RWPE1 (cell line): ENCODE measurements at regions not wholly inside any gene's neighbourhood (a gene's known extent, or its start where the extent isn't known, plus 50 kb on each side); places are given as distances from the start of the nearest gene placed in this dataset.

Experiments used
- CTCF ChIA-PET: fragments of 350-600 bp; sonication (Branson Sonifier 250); formaldehyde crosslinking; extraction: SDS; loops from one replicate; lab custom pipeline; 2021; lab: Yijun Ruan, JAX
- POLR2A ChIA-PET: fragments of 400-600 bp; formaldehyde crosslinking; extraction: SDS; loops from one replicate; lab custom pipeline; 2020; ENCODE audit warnings: antibody characterized with exemption; ENCODE audit not compliant: low non-redundant PET; lab: Yijun Ruan, JAX
- DNase-seq: peaks from one replicate; pipeline ENCODE4 v3.0.0; 2012; ENCODE audit warnings: low spot score
- H3K27ac ChIP-seq: fragments of 450-650 bp; 2 replicates; pipeline ENCODE4 v1.5.1; 2017
- CTCF ChIP-seq: fragments of 450-650 bp; conservative IDR thresholded peaks from 2 replicates; pipeline ENCODE4 v1.5.1; 2017; ENCODE audit warnings: low read depth, mild to moderate bottlenecking

GRCh38 chr17:70241071-70241470 lies 71.7 kb downstream of the KCNJ2 start:
- DNase-seq: no peak
- TF ChIP-seq CTCF: no peak
- no peak overlapping the region for H3K27ac ChIP-seq
- ChIA-PET POLR2A (no interaction called here), CTCF (no interaction called here)

GRCh38 chr17:70242781-70243437 lies 73.6 kb downstream of the KCNJ2 start:
- H3K27ac ChIP-seq: no peak overlapping the region
- POLR2A ChIA-PET: no interaction called here
- TF ChIP-seq CTCF: no peak
- DNase-seq: no peak
- CTCF ChIA-PET: interaction anchor here (0.6 kb wide), 1 partner anchor 1243 kb away, joined by 3 read pairs; no protein-coding TSS in a partner anchor

GRCh38 chr17:70251706-70252105 lies 82.4 kb downstream of the KCNJ2 start:
- no peak overlapping the region for H3K27ac ChIP-seq
- no peak for TF ChIP-seq CTCF
- no peak for DNase-seq
- ChIA-PET POLR2A (no interaction called here), CTCF (interaction anchor here (0.8 kb wide), 1 partner anchor 19 kb away, joined by 3 read pairs; no protein-coding TSS in a partner anchor)

- DNase-seq: no peak
- ChIA-PET POLR2A (no interaction called here), CTCF (interaction anchor here (0.7 kb wide), 1 partner anchor 732 kb away, joined by 3 read pairs; no protein-coding TSS in a partner anchor)
- no peak overlapping the region for H3K27ac ChIP-seq
- TF ChIP-seq CTCF: no peak
These were observed 85.6 kb downstream of the KCNJ2 start for GRCh38 chr17:70254735-70255460.

- CTCF ChIA-PET: no interaction called here
- POLR2A ChIA-PET: no interaction called here
- DNase-seq: no peak
- H3K27ac ChIP-seq: no peak overlapping the region
- no peak for TF ChIP-seq CTCF
These were observed 87.4 kb downstream of the KCNJ2 start for GRCh38 chr17:70256751-70257150.

- DNase-seq: no peak
- CTCF ChIA-PET: interaction anchor here (0.5 kb wide), 1 partner anchor 445 kb away, joined by 3 read pairs; no protein-coding TSS in a partner anchor
These were observed 89.1 kb downstream of the KCNJ2 start for GRCh38 chr17:70258465-70258864.

More at GRCh38 chr17:70258465-70258864, 89.1 kb downstream of the KCNJ2 start:
- POLR2A ChIA-PET: no interaction called here
- no peak for TF ChIP-seq CTCF
- H3K27ac ChIP-seq: no peak overlapping the region
